ENCODE measurements at regions not wholly inside any gene's neighbourhood (a gene's known extent, or its start where the extent isn't known, plus 50 kb on each side); places are given as distances from the start of the nearest gene placed in this dataset.

GRCh38 chr11:113604186-113604585, 101.9 kb downstream of the TMPRSS5 start (continued):
- no peak for TF ChIP-seq NFE2L1 (CRISPR knock-in tag; IDR thresholded peaks at IDR 0.05)
- no peak for TF ChIP-seq JAZF1 (CRISPR knock-in tag; IDR thresholded peaks at IDR 0.05)
- TF ChIP-seq ZNF671 (CRISPR knock-in tag; IDR thresholded peaks at IDR 0.05) = no peak
- TF ChIP-seq PREB (CRISPR knock-in tag; IDR thresholded peaks at IDR 0.05; ENCODE audit: borderline replicate concordance) = no peak
- no peak for TF ChIP-seq ZNF232 (CRISPR knock-in tag; IDR thresholded peaks at IDR 0.05)
- TF ChIP-seq TEAD4 (CRISPR knock-in tag; IDR thresholded peaks at IDR 0.05) = no peak
- TF ChIP-seq IRF1 (CRISPR knock-in tag; IDR thresholded peaks at IDR 0.05) = no peak

GRCh38 chr11:113603277-113604059, 102.6 kb downstream of the TMPRSS5 start:
- ATAC-seq = no peak
- no peak overlapping the region for H3K27ac Mint-ChIP-seq
- CTCF ChIA-PET = interaction anchor here (0.6 kb wide), 1 partner anchor 12 kb away, joined by 3 read pairs; no protein-coding TSS in a partner anchor
- peaks cover 3% of the 10 kb centered on the region; the same call in 1 of the 2 replicates for H3K27me3 Mint-ChIP-seq (ENCODE audit: low read depth)
- TF ChIP-seq ZNF425 (CRISPR knock-in tag; conservative IDR thresholded peaks at IDR 0.05) = no peak
- TF ChIP-seq JAZF1 (CRISPR knock-in tag; IDR thresholded peaks at IDR 0.05) = no peak
- no peak for TF ChIP-seq ATF6 (CRISPR knock-in tag; IDR thresholded peaks at IDR 0.05)
- peaks cover 34% of the 10 kb centered on the region for H3K9me3 Mint-ChIP-seq
- POLR2A ChIA-PET = no interaction called here
- no peak for DNase-seq (ENCODE audit: low spot score)
- peaks cover 18% of the 10 kb centered on the region for H3K36me3 Mint-ChIP-seq
- no peaks in the 10 kb centered on the region for H3K4me1 Mint-ChIP-seq
- no peak overlapping the region for H3K4me3 Mint-ChIP-seq

GRCh38 chr11:113602483-113602882, 103.6 kb downstream of the TMPRSS5 start:
- Mint-ChIP-seq H3K27me3 (ENCODE audit: low read depth) (peaks cover 3% of the 10 kb centered on the region; the same call in 1 of the 2 replicates), H3K4me1 (no peaks in the 10 kb centered on the region), H3K9me3 (peaks cover 34% of the 10 kb centered on the region), H3K4me3 (no peak overlapping the region), H3K36me3 (peaks cover 18% of the 10 kb centered on the region), H3K27ac (no peak overlapping the region)
- DNase-seq (ENCODE audit: low spot score) = no peak
- no peak for ATAC-seq
- ChIA-PET POLR2A (no interaction called here), CTCF (interaction anchor here (0.6 kb wide), 1 partner anchor 13 kb away, joined by 3 read pairs; no protein-coding TSS in a partner anchor)
- TF ChIP-seq JUN (CRISPR knock-in tag; IDR thresholded peaks at IDR 0.05) (no peak), ARID4B (CRISPR knock-in tag; IDR thresholded peaks at IDR 0.05; ENCODE audit: borderline replicate concordance) (no peak), E2F1 (CRISPR knock-in tag; IDR thresholded peaks at IDR 0.05) (no peak), ESRRA (CRISPR knock-in tag; IDR thresholded peaks at IDR 0.05; ENCODE audit: borderline replicate concordance) (no peak), SOX15 (CRISPR knock-in tag; IDR thresholded peaks at IDR 0.05) (no peak), CBFB (CRISPR knock-in tag; IDR thresholded peaks at IDR 0.05; ENCODE audit: low read depth) (no peak), TP53 (CRISPR knock-in tag; IDR thresholded peaks at IDR 0.05) (no peak), EMX1 (CRISPR knock-in tag; IDR thresholded peaks at IDR 0.05) (no peak), ZNF281 (CRISPR knock-in tag; IDR thresholded peaks at IDR 0.05) (no peak)
